ENCODE measurements at regions not wholly inside any gene's neighbourhood (a gene's known extent, or its start where the extent isn't known, plus 50 kb on each side); places are given as distances from the start of the nearest gene placed in this dataset.

DNA sequence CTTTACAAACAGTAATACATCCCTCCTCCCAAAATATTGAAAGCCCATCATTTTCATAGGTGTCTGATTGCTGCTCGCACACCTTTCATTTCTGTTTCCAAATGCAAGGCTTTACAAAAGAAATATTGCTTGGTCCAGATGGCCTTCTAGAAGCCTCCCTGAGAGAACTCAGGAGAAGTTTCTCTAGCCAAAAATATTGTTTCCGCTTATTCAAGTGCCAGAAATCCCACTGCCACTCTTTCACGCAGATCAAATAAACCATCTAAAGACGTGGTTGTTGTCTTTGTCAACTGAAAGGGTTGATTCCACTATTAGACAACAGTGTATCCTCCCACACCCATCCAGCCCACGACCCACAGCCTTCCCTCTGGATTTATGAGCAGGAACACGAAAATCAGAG lies 96.2 kb downstream of the ZIC5 start:
- no peak for DNase-seq (ENCODE audit: insufficient read length, low spot score)
- TF ChIP-seq, protein P1, sequence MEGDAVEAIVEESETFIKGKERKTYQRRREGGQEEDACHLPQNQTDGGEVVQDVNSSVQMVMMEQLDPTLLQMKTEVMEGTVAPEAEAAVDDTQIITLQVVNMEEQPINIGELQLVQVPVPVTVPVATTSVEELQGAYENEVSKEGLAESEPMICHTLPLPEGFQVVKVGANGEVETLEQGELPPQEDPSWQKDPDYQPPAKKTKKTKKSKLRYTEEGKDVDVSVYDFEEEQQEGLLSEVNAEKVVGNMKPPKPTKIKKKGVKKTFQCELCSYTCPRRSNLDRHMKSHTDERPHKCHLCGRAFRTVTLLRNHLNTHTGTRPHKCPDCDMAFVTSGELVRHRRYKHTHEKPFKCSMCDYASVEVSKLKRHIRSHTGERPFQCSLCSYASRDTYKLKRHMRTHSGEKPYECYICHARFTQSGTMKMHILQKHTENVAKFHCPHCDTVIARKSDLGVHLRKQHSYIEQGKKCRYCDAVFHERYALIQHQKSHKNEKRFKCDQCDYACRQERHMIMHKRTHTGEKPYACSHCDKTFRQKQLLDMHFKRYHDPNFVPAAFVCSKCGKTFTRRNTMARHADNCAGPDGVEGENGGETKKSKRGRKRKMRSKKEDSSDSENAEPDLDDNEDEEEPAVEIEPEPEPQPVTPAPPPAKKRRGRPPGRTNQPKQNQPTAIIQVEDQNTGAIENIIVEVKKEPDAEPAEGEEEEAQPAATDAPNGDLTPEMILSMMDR (IDR thresholded peaks at IDR 0.05; ENCODE audit: insufficient read depth, missing control alignments), result no peak
- no peak for FAIRE-seq

DNA sequence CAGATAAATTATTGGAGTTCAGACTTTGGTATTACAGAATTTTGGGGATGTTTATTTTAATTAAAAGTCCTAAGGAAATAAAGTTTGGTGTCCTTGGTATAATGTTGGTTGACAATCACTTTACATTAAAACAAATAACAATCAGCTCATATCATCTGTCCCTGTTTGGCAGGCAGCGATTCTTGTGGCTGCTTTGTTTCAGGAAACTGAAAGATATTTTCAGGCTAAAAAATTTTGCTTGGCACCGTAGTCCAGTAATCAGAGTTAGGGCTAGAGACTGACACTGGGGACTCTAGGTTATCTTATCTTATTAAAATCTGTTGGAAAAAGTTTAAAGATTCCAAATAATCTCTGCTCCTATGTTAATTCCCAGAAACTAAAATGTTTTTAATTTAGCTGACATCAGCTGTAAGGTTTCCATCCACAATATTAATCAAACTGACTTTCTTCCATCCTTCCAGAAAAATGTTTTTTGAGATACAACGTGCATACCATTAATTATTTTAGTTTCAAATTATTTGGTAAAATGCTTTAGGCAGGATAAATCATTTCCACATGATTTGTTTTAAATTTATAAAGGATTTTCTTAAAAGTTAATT lies 97.6 kb downstream of the ZIC5 start:
- DNase-seq (ENCODE audit: insufficient read length, low spot score) (no peak), FAIRE-seq (no peak)
- TF ChIP-seq, protein P1 (IDR thresholded peaks at IDR 0.05; ENCODE audit: insufficient read depth, missing control alignments), result no peak

DNA sequence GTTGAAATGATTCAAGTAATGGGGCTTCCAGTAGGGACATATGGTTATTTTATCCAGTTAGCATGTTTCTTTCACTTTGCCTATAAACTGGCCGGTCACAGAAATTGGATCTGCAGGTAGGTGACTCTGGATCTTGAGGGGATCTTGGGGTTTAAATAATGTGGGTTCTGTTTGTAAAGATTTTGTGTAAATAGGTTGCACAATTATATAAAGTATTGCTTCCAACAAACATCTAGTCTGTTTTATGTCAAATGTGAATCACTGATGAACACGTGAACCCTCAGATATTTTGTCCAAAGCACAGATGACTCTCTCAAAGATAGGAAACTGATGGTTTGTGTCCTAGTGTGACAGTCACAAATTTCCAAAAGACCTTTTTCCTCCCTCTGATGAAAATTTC lies 98.4 kb downstream of the ZIC5 start:
- DNase-seq (ENCODE audit: insufficient read length, low spot score) (no peak), FAIRE-seq (no peak)
- TF ChIP-seq, protein P1 (IDR thresholded peaks at IDR 0.05; ENCODE audit: insufficient read depth, missing control alignments), result no peak

DNA sequence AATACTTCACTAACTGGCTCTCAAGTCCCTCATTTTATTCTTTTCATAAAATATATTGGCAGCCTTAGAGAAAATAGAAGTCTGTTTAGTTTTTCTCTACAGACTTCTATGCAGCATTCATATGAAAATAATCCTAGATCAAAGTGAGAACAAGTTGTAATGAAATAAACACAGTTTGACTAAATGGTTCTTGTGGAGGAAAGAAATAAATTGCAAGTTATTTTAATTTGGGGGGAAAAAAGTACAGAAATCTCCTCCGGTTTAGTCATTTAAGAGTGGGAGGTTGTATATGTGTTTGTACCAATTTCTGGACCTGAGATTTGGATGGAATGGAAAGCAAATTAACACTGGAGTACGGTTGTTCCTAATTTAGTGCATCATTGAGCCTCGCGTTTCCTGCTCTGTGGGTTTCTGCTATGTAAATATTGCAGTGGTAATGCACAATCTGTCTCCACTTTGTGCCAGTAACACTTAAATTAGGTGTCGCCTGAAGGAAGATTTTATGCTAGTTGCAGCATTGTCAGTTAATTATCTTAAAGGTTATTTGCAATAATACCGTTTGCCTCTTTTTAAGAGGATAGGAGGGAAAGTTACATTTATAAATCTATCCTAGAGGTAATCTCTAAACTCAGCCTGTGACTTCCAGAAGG lies 100.2 kb downstream of the ZIC5 start:
- no peak for FAIRE-seq
- TF ChIP-seq, protein P1 (IDR thresholded peaks at IDR 0.05; ENCODE audit: insufficient read depth, missing control alignments), result no peak
- no peak for DNase-seq (ENCODE audit: insufficient read length, low spot score)

DNA sequence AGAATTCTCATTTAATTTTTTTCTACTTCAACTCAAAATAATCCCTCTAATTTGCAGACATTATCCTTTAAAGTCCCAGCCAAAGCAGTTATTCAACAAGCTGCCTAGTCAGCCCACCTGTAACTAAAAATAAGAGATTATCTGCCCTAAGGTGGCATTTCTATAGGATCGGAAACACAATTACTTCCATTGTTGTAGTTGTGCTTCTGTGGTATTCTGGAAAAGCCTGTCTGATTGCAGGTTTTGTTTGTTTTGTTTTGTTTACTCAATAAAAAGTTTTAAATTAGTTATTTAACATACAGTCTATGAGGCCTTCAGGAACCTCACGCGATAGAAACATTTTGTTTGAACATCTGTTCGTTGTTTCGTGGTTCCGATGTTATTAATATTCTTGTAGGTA lies 101.0 kb downstream of the ZIC5 start:
- no peak for DNase-seq (ENCODE audit: insufficient read length, low spot score)
- TF ChIP-seq, protein P1 (IDR thresholded peaks at IDR 0.05; ENCODE audit: insufficient read depth, missing control alignments), result no peak
- no peak for FAIRE-seq

- TF ChIP-seq, protein P1 (IDR thresholded peaks at IDR 0.05; ENCODE audit: insufficient read depth, missing control alignments), result no peak
- no peak for FAIRE-seq
- no peak for DNase-seq (ENCODE audit: insufficient read length, low spot score)
Measured at GRCh38 chr13:99869830-99870229, 101.7 kb downstream of the ZIC5 start.

GRCh38 chr13:99868767-99869166 lies 102.8 kb downstream of the ZIC5 start:
- TF ChIP-seq, protein P1 (IDR thresholded peaks at IDR 0.05; ENCODE audit: insufficient read depth, missing control alignments), result no peak
- no peak for FAIRE-seq
- DNase-seq (ENCODE audit: insufficient read length, low spot score), result no peak
